ENCODE measurements at regions not wholly inside any gene's neighbourhood (a gene's known extent, or its start where the extent isn't known, plus 50 kb on each side); places are given as distances from the start of the nearest gene placed in this dataset.
"Not testable (repeated sequence)": the region's sequence is repeated elsewhere in the genome, so short reads cannot be mapped to it uniquely, and the experiment has no call there.

DNA sequence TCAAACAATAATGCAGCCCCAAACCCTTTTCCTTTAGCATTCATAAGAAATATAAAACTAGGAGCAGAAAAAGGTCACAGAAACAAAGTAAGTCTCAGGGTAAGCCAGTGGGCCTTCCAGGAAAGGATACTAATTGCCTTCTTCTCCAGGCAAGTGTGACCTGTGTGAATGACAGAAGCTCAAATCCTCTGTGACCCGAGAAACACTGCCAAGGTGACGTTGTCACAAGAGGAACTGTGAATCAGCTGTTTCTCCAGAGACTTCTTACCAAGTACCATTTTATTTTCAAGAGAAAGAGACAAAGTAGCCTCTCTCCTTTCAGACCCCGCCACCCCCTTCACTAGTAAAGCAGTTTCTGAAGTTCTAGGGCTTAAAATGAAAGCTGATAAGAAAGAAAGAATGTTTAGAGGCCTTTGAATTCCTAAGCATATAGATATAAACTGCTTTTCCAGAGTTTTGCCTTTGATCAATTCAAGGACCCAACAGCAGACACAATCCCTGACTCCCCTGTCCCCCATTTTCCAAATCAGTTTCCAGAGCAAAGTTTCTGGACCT, 155.6 kb downstream of the NUF2 start:
- BruUV-seq (replicated peaks), result no TSS peak
- Histone ChIP-seq H3K4me1 (no peaks in the 10 kb centered on the region), H3K4me3 (ENCODE audit: low read depth, low read length) (no peak overlapping the region), H3K27me3 (replicated peaks; ENCODE audit: control insufficient read depth, insufficient read depth, low read length) (no peaks in the 10 kb centered on the region), H3K36me3 (ENCODE audit: control insufficient read depth, insufficient read depth, low read length) (no peaks in the 10 kb centered on the region), H3K9me3 (no peaks in the 10 kb centered on the region)
- POLR2A ChIA-PET, result no interaction called here
- Mint-ChIP-seq H3K9me3 (ENCODE audit: unreplicated experiment) (peaks cover 38% of the 10 kb centered on the region), H3K27me3 (ENCODE audit: insufficient read depth, unreplicated experiment) (peaks cover 8% of the 10 kb centered on the region), H3K36me3 (ENCODE audit: insufficient read depth, unreplicated experiment) (no peaks in the 10 kb centered on the region), H3K27ac (ENCODE audit: unreplicated experiment) (no peak overlapping the region), H3K4me3 (ENCODE audit: unreplicated experiment) (no peak overlapping the region), H3K4me1 (ENCODE audit: low read depth, unreplicated experiment) (peaks cover 8% of the 10 kb centered on the region)
- CTCF ChIA-PET, result no interaction called here
- TF ChIP-seq, protein P1, sequence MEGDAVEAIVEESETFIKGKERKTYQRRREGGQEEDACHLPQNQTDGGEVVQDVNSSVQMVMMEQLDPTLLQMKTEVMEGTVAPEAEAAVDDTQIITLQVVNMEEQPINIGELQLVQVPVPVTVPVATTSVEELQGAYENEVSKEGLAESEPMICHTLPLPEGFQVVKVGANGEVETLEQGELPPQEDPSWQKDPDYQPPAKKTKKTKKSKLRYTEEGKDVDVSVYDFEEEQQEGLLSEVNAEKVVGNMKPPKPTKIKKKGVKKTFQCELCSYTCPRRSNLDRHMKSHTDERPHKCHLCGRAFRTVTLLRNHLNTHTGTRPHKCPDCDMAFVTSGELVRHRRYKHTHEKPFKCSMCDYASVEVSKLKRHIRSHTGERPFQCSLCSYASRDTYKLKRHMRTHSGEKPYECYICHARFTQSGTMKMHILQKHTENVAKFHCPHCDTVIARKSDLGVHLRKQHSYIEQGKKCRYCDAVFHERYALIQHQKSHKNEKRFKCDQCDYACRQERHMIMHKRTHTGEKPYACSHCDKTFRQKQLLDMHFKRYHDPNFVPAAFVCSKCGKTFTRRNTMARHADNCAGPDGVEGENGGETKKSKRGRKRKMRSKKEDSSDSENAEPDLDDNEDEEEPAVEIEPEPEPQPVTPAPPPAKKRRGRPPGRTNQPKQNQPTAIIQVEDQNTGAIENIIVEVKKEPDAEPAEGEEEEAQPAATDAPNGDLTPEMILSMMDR (IDR thresholded peaks at IDR 0.05; ENCODE audit: insufficient read depth in 1 of 2, low read depth in 1 of 2, low read length in 1 of 2, severe bottlenecking in 1 of 2, unreplicated experiment in 1 of 2), result no peak
- intact Hi-C loops (cut with micrococcal nuclease; ENCODE audit: unreplicated experiment), result no loop called here
- DNase-seq, result no peak

DNA sequence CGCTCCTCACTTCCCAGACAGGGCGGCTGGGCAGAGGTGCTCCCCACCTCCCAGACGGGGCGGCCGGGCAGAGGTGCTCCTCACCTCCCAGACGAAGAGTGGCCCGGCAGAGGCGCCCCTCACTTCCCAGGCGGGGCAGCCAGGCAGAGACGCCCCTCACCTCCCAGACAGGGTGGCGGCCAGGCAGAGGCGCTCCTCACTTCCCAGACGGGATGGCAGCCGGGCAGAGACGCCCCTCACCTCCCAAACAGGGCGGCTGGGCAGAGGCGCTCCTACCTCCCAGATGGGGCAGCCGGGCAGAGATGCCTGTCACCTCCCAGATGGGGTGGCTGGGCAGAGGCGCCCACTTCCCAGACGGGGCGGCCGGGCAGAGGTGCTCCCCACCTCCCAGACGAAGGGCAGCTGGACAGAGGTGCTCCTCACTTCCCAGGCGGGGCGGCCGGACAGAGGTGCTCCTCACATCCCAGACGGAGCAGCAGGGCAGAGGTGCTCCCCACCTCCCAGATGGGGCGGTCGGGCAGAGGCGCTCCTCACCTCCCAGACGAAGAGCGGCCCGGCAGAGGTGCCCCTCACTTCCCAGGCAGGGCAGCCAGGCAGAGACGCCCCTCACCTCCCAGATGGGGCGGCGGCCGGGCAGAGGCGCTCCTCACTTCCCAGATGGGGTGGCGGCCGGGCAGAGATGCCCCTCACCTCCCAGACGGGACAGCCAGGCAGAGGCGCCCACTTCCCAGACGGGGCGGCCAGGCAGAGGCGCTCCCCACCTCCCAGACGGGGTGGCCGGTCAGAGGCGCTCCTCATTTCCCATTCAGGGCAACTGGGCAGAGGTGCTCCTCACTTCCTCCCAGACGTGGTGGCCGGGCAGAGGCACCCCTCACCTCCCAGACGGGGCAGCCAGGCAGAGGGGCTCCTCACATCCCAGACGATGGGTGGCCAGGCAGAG, 176.9 kb downstream of the NUF2 start:
- BruUV-seq (replicated peaks); CTCF ChIA-PET; H3K27me3 Mint-ChIP-seq (ENCODE audit: insufficient read depth, unreplicated experiment); H3K4me1 ChIP-seq; H3K27me3 ChIP-seq (replicated peaks; ENCODE audit: control insufficient read depth, insufficient read depth, low read length); H3K4me3 Mint-ChIP-seq (ENCODE audit: unreplicated experiment); H3K27ac Mint-ChIP-seq (ENCODE audit: unreplicated experiment); H3K9me3 ChIP-seq; intact Hi-C loops (cut with micrococcal nuclease; ENCODE audit: unreplicated experiment); H3K36me3 Mint-ChIP-seq (ENCODE audit: insufficient read depth, unreplicated experiment); POLR2A ChIA-PET; DNase-seq; H3K4me3 ChIP-seq (ENCODE audit: low read depth, low read length); H3K4me1 Mint-ChIP-seq (ENCODE audit: low read depth, unreplicated experiment); H3K36me3 ChIP-seq (ENCODE audit: control insufficient read depth, insufficient read depth, low read length): not testable (repeated sequence)
- H3K9me3 Mint-ChIP-seq (ENCODE audit: unreplicated experiment), result peaks cover 17% of the 10 kb centered on the region

DNA sequence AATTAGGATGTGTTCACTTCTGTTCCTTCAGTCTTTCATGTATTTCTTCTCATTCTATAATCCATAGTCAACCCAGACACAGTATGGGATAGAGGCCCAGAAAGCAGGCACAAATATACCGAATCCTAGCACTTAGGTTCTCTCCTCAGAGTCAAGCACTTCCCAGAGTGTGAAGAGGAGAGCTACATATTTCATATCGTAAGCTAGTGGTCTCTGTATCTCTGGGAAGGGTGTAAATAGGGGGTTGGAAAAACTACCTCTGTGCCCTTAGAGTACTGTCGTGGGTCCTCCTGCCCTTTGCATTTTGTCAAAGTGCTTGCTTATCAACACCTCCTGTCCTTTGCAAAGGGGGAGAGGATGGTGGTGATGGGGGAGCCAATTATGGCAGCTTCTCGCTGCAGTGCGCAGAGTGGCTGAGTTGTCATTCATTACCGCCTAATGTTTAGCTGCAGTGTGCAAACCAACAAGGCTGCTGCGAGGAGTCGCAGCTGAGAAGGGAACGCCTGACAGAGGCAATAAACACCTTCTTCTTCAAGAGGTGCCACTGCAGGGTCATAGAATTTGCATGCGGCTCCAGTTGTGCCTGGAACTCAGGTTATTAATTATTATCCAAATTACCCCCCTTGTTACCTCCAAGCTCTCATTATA, 182.7 kb downstream of the NUF2 start:
- no peaks in the 10 kb centered on the region for H3K4me1 Mint-ChIP-seq (ENCODE audit: low read depth, unreplicated experiment)
- peaks cover 8% of the 10 kb centered on the region for H3K9me3 Mint-ChIP-seq (ENCODE audit: unreplicated experiment)
- Histone ChIP-seq H3K36me3 (ENCODE audit: control insufficient read depth, insufficient read depth, low read length) (no peaks in the 10 kb centered on the region), H3K9me3 (no peaks in the 10 kb centered on the region), H3K4me1 (no peaks in the 10 kb centered on the region), H3K4me3 (ENCODE audit: low read depth, low read length) (no peak overlapping the region), H3K27me3 (replicated peaks; ENCODE audit: control insufficient read depth, insufficient read depth, low read length) (no peaks in the 10 kb centered on the region)
- intact Hi-C loops (cut with micrococcal nuclease; ENCODE audit: unreplicated experiment), result no loop called here
- DNase-seq, result no peak
- no peak overlapping the region for H3K4me3 Mint-ChIP-seq (ENCODE audit: unreplicated experiment)
- TF ChIP-seq, protein P1 (IDR thresholded peaks at IDR 0.05; ENCODE audit: insufficient read depth in 1 of 2, low read depth in 1 of 2, low read length in 1 of 2, severe bottlenecking in 1 of 2, unreplicated experiment in 1 of 2), result no peak
- no peak overlapping the region for H3K27ac Mint-ChIP-seq (ENCODE audit: unreplicated experiment)
- BruUV-seq (replicated peaks), result no TSS peak
- ChIA-PET CTCF (no interaction called here), POLR2A (no interaction called here)
- H3K27me3 Mint-ChIP-seq (ENCODE audit: insufficient read depth, unreplicated experiment), result peaks cover 6% of the 10 kb centered on the region
- H3K36me3 Mint-ChIP-seq (ENCODE audit: insufficient read depth, unreplicated experiment), result no peaks in the 10 kb centered on the region
